Stimulated activated CD8-positive, alpha-beta memory T cell treated with anti-CD3 and anti-CD28 coated beads, Interleukin-12 subunit alpha, Interleukin-12 subunit beta, amount 100 ng/mL, for 1 hour (primary cell): ENCODE measurements at regions not wholly inside any gene's neighbourhood (a gene's known extent, or its start where the extent isn't known, plus 50 kb on each side); places are given as distances from the start of the nearest gene placed in this dataset.
"Not testable (repeated sequence)": the region's sequence is repeated elsewhere in the genome, so short reads cannot be mapped to it uniquely, and the experiment has no call there.

Source experiments
- DNase-seq: peaks from one replicate; pipeline ENCODE4 v3.0.0-alpha.2; 2020; ENCODE audit warnings: low read depth

- DNase-seq = no peak
Observed at GRCh38 chr3:20726786-20727185, 540.8 kb upstream of the SGO1 start.

GRCh38 chr3:20724241-20724640 is 538.2 kb upstream of the SGO1 start:
- DNase-seq = no peak

- DNase-seq = not testable (repeated sequence)
Observed at GRCh38 chr3:20716425-20716824, 530.4 kb upstream of the SGO1 start.

GRCh38 chr3:20701641-20702040 is 515.6 kb upstream of the SGO1 start:
- DNase-seq = no peak

GRCh38 chr3:20700714-20701113 is 514.7 kb upstream of the SGO1 start:
- no peak for DNase-seq

- DNase-seq = no peak
Observed at GRCh38 chr3:20698896-20699295, 512.9 kb upstream of the SGO1 start.

- no peak for DNase-seq
Observed at GRCh38 chr3:20696388-20697150, 510.6 kb upstream of the SGO1 start.

- DNase-seq = no peak
Observed at GRCh38 chr3:20692675-20693074, 506.7 kb upstream of the SGO1 start.

- no peak for DNase-seq
Observed at GRCh38 chr3:20683910-20684309, 497.9 kb upstream of the SGO1 start.

- no peak for DNase-seq
Observed at GRCh38 chr3:20682573-20682972, 496.6 kb upstream of the SGO1 start.

GRCh38 chr3:20680990-20681628 is 495.1 kb upstream of the SGO1 start:
- no peak for DNase-seq

- DNase-seq = no peak
Observed at GRCh38 chr3:20673866-20674265, 487.9 kb upstream of the SGO1 start.

- no peak for DNase-seq
Observed at GRCh38 chr3:20669675-20670074, 483.7 kb upstream of the SGO1 start.

GRCh38 chr3:20669184-20669583 is 483.2 kb upstream of the SGO1 start:
- no peak for DNase-seq

GRCh38 chr3:20668411-20668810 is 482.4 kb upstream of the SGO1 start:
- no peak for DNase-seq

GRCh38 chr3:20666091-20666490 is 480.1 kb upstream of the SGO1 start:
- DNase-seq = no peak

GRCh38 chr3:20658491-20658890 is 472.5 kb upstream of the SGO1 start:
- DNase-seq = no peak

GRCh38 chr3:20657560-20657959 is 471.6 kb upstream of the SGO1 start:
- DNase-seq = no peak

- no peak for DNase-seq
Observed at GRCh38 chr3:20652231-20652986, 466.4 kb upstream of the SGO1 start.

- no peak for DNase-seq
Observed at GRCh38 chr3:20648921-20649381, 462.9 kb upstream of the SGO1 start.

GRCh38 chr3:20648294-20648693 is 462.3 kb upstream of the SGO1 start:
- DNase-seq = no peak

- no peak for DNase-seq
Observed at GRCh38 chr3:20646425-20646824, 460.4 kb upstream of the SGO1 start.

GRCh38 chr3:20645340-20645739 is 459.3 kb upstream of the SGO1 start:
- no peak for DNase-seq
